Epithelial cell of proximal tubule (primary cell): ENCODE measurements at regions not wholly inside any gene's neighbourhood (a gene's known extent, or its start where the extent isn't known, plus 50 kb on each side); places are given as distances from the start of the nearest gene placed in this dataset.

Experiments
- DNase-seq: peaks from one replicate; pipeline ENCODE4 v3.0.0-alpha.2; 2011; ENCODE audit warnings: low read depth
- H3K4me3 ChIP-seq: 2 replicates; pipeline ENCODE4 v1.5.1; 2011; ENCODE audit warnings: low read depth, mild to moderate bottlenecking, low read length
- CTCF ChIP-seq: conservative IDR thresholded peaks from 2 replicates; pipeline ENCODE4 v1.5.1; 2012; ENCODE audit warnings: low read depth, mild to moderate bottlenecking, low read length

GRCh38 chr10:92789067-92789466 lies 59.3 kb upstream of the EXOC6 start:
- no peak for DNase-seq
- H3K4me3 ChIP-seq = no peak overlapping the region
- TF ChIP-seq CTCF = no peak

GRCh38 chr10:92789786-92790185 lies 58.5 kb upstream of the EXOC6 start:
- TF ChIP-seq CTCF = no peak
- H3K4me3 ChIP-seq = no peak overlapping the region
- DNase-seq = no peak

GRCh38 chr10:92790440-92790839 lies 57.9 kb upstream of the EXOC6 start:
- DNase-seq = no peak
- H3K4me3 ChIP-seq = no peak overlapping the region
- TF ChIP-seq CTCF = no peak

- DNase-seq = no peak
- no peak for TF ChIP-seq CTCF
- no peak overlapping the region for H3K4me3 ChIP-seq
Measured at GRCh38 chr10:92792661-92793060, 55.7 kb upstream of the EXOC6 start.
